ENCODE measurements at regions not wholly inside any gene's neighbourhood (a gene's known extent, or its start where the extent isn't known, plus 50 kb on each side); places are given as distances from the start of the nearest gene placed in this dataset.

- Histone ChIP-seq H3K79me2 (ENCODE audit: insufficient read depth, low read length) (no peaks in the 10 kb centered on the region), H3K9me2 (replicated peaks; ENCODE audit: low read depth, low read length) (no peaks in the 10 kb centered on the region; the same call in 1 of the 2 replicates), H3K27me3 (ENCODE audit: insufficient read depth, low read length, poor library complexity, severe bottlenecking) (no peaks in the 10 kb centered on the region), H3K9me3 (ENCODE audit: insufficient read depth, low read depth, low read length) (no peaks in the 10 kb centered on the region), H3K4me1 (ENCODE audit: insufficient read depth, low read length, poor library complexity, severe bottlenecking) (no peaks in the 10 kb centered on the region), H2AFZ (ENCODE audit: low read length) (no peak overlapping the region), H3K4me3 (ENCODE audit: low read length, poor library complexity, severe bottlenecking) (no peak overlapping the region), H3F3A (ENCODE audit: low read depth) (no peaks in the 10 kb centered on the region), H3K36me3 (ENCODE audit: insufficient read depth, low read length) (no peaks in the 10 kb centered on the region), H4K20me1 (ENCODE audit: insufficient read depth, low read length, poor library complexity, severe bottlenecking) (no peaks in the 10 kb centered on the region), H3K4me2 (ENCODE audit: low read depth, low read length, poor library complexity, severe bottlenecking) (no peak overlapping the region), H3K9ac (ENCODE audit: low read depth, low read length, poor library complexity, severe bottlenecking) (no peak overlapping the region)
- TF ChIP-seq EZH2phosphoT487 (IDR thresholded peaks at IDR 0.05; ENCODE audit: borderline replicate concordance), result no peak
- no peak for TF ChIP-seq CTCF (conservative IDR thresholded peaks at IDR 0.05; ENCODE audit: low read length)
Observed at GRCh38 chr12:20257311-20257710, 111.0 kb upstream of the PDE3A start.

- no peaks in the 10 kb centered on the region for H3F3A ChIP-seq (ENCODE audit: low read depth)
- no peak overlapping the region for H3K4me3 ChIP-seq (ENCODE audit: low read length, poor library complexity, severe bottlenecking)
- H3K9ac ChIP-seq (ENCODE audit: low read depth, low read length, poor library complexity, severe bottlenecking), result no peak overlapping the region
- TF ChIP-seq EZH2phosphoT487 (IDR thresholded peaks at IDR 0.05; ENCODE audit: borderline replicate concordance), result no peak
- no peak for TF ChIP-seq CTCF (conservative IDR thresholded peaks at IDR 0.05; ENCODE audit: low read length)
- no peaks in the 10 kb centered on the region for H3K36me3 ChIP-seq (ENCODE audit: insufficient read depth, low read length)
- no peak overlapping the region for H3K4me2 ChIP-seq (ENCODE audit: low read depth, low read length, poor library complexity, severe bottlenecking)
- H2AFZ ChIP-seq (ENCODE audit: low read length), result no peak overlapping the region
- H3K79me2 ChIP-seq (ENCODE audit: insufficient read depth, low read length), result no peaks in the 10 kb centered on the region
- no peaks in the 10 kb centered on the region for H3K9me3 ChIP-seq (ENCODE audit: insufficient read depth, low read depth, low read length)
- no peaks in the 10 kb centered on the region for H4K20me1 ChIP-seq (ENCODE audit: insufficient read depth, low read length, poor library complexity, severe bottlenecking)
- H3K4me1 ChIP-seq (ENCODE audit: insufficient read depth, low read length, poor library complexity, severe bottlenecking), result no peaks in the 10 kb centered on the region
- no peaks in the 10 kb centered on the region; the same call in 1 of the 2 replicates for H3K9me2 ChIP-seq (replicated peaks; ENCODE audit: low read depth, low read length)
- H3K27me3 ChIP-seq (ENCODE audit: insufficient read depth, low read length, poor library complexity, severe bottlenecking), result no peaks in the 10 kb centered on the region
Observed at GRCh38 chr12:20259786-20260185, 108.6 kb upstream of the PDE3A start.

GRCh38 chr12:20260851-20261250 lies 107.5 kb upstream of the PDE3A start:
- Histone ChIP-seq H4K20me1 (ENCODE audit: insufficient read depth, low read length, poor library complexity, severe bottlenecking) (no peaks in the 10 kb centered on the region), H3K9me3 (ENCODE audit: insufficient read depth, low read depth, low read length) (no peaks in the 10 kb centered on the region), H3K9me2 (replicated peaks; ENCODE audit: low read depth, low read length) (no peaks in the 10 kb centered on the region; the same call in 1 of the 2 replicates), H2AFZ (ENCODE audit: low read length) (no peak overlapping the region), H3K4me1 (ENCODE audit: insufficient read depth, low read length, poor library complexity, severe bottlenecking) (no peaks in the 10 kb centered on the region), H3K79me2 (ENCODE audit: insufficient read depth, low read length) (no peaks in the 10 kb centered on the region), H3K9ac (ENCODE audit: low read depth, low read length, poor library complexity, severe bottlenecking) (no peak overlapping the region), H3K36me3 (ENCODE audit: insufficient read depth, low read length) (no peaks in the 10 kb centered on the region), H3K4me2 (ENCODE audit: low read depth, low read length, poor library complexity, severe bottlenecking) (no peak overlapping the region), H3K4me3 (ENCODE audit: low read length, poor library complexity, severe bottlenecking) (no peak overlapping the region), H3F3A (ENCODE audit: low read depth) (no peaks in the 10 kb centered on the region), H3K27me3 (ENCODE audit: insufficient read depth, low read length, poor library complexity, severe bottlenecking) (no peaks in the 10 kb centered on the region)
- TF ChIP-seq CTCF (conservative IDR thresholded peaks at IDR 0.05; ENCODE audit: low read length) (no peak), EZH2phosphoT487 (IDR thresholded peaks at IDR 0.05; ENCODE audit: borderline replicate concordance) (no peak)
